ENCODE measurements at regions not wholly inside any gene's neighbourhood (a gene's known extent, or its start where the extent isn't known, plus 50 kb on each side); places are given as distances from the start of the nearest gene placed in this dataset.
A peak's percentile ranks its signal among the peaks of the same experiment; 100 is the strongest.

DNA sequence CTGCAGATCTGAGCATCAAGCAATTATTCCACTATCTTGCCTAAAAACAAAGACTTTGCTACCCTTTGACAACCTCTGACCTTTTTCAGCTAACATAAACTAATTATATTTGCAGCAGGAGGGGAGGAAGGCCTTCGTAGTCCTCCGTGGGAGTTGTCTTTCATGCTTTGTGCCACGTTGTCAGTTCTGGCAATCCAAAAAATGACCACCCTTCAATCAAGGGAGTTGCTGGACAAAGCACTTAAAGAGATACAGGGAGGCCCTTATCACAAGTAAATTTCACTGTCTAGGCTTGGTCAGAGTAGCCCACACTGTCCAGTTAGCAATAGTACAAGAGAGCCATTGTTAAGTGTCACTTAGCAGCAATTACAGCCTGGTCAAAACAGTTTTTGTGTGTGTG lies 578.9 kb downstream of the HAO1 start:
- DNase-seq, result no peak

DNA sequence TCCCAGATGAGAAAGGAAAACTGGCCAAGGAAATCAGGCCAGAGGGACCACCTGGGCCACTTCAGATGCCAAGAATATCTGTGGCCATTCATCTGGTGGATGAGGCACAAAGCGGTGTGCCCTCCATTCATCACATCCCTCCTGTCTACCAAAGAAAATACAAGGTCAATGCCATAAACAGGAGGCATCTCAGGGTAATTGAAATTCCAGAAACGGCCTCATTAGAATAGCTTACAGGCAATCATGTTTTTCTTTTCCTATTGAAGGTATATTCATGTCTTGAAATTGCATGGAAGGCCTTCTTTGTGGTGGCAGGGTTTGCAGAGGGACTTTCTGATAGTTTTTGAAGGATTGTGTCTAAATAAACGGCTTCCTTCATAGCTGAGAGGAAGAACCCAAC lies 578.3 kb downstream of the HAO1 start:
- no peak for DNase-seq

DNA sequence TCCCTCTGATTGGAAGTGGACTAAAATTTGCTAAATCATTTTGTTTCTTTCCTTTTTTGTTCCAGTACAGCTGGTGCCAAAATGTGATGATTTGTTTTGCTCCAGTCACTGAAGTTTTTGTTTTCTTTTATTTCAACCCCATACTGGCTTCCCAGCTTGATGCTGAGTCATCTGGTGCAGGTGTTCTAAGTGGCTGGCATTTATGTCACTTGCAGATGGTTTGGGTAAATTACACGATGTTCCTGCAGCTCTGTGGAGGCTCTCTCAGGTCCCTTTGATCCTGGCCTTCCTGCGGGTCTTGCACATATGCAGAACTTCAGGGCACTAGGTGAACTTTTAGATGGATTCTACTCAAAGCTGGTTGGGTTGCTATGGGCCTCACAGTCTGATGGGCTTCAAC lies 577.7 kb downstream of the HAO1 start:
- peak; percentile 80 for DNase-seq

DNA sequence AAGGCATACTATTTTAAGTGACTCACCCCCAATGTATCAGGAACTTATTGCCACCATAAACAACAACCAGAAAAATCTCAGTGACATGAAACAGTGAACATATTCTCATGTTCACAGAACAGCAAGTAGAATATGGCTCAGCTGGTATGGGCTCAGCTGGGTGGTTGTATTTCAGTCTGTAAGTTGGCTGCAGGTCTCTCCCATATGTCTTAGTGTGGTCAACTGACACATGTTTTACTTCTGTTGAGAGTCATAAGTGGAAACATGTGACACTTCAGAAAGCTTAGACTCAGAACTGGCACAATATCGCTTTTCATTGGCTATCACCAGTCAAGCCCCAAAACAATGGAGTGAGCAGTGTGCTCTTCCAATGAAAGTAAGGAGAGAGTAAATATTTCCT lies 574.1 kb downstream of the HAO1 start:
- DNase-seq, result no peak

DNA sequence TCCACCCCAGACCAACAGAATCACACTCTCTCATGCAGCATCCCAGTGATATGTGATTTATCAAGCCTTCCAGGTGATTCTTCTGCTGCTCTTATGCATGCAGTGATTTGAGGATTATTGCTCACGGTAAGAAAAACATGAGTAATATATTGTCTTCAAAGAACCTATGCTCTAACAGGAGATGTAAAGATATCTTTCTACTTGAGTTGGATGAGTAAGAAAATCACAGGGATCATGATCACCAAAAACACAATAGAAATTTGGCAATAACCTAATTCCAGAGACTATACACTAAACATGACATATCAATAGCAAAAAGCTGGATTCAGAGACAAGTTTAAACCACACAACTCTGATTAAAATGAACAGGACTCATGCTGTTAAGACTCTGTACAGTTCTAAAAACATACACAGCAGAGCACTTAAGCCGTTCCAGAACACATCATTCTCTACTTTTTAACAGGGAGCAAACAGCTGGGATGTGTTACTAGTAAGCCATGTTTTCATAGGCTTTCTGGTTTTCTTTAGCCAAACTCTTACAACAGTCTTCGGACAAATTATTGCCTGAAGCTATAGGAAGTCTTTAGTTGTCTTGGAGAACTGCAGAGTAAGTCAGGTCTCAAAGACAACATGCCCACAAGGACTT lies 568.6 kb downstream of the HAO1 start:
- no peak for DNase-seq

DNA sequence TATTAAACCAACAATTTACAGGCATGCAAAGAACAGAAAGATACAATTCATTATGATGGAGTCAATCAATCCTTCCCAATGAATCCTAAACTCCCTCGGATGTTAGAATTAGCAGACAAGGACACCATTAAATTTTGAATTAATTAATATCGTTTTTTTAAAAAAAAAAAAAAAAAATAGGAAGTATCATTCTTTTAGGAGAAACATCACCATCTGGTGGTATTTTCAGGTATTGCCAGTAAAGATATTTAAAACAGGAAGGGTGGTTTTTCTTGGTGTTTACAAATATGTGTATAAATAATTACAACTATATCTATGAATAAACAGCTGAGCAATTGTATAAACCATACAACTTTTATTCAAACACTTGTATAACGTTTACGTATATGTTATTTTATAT lies 564.4 kb downstream of the HAO1 start:
- DNase-seq, result peak; percentile 69

DNA sequence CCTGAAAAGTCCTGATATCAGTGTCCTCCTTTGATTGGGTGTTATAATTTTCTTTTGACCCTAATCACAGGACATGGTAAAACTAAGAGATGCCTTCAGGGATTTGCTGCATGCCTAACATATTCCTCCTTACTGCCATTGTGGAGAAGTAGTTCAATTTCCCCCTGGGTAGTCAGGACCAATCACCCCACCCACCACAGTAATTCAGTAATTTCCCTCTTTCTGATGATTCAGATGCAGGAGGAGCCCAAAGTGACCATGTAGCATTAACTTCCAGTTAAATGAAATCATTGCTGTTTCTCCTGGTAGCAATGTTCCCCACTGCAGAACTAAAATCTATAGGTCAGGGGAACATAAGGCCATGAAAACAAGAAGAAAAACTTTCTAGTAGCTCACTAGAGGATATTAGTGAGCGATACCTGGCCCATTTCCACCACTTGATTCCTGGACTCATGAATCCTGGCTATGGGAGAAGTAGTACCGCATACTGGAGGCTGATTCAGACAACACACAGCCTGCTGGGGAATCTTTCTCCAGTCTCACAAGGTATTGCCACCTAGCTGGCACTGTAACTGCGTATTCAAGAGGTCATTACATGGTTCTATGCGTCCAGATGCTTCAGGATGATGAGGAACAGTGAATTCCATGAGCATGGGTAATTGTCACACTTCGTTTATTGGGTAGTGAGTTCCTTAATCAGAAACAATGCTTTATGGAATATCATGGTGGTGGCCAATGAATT lies 561.2 kb downstream of the HAO1 start:
- no peak for DNase-seq

DNA sequence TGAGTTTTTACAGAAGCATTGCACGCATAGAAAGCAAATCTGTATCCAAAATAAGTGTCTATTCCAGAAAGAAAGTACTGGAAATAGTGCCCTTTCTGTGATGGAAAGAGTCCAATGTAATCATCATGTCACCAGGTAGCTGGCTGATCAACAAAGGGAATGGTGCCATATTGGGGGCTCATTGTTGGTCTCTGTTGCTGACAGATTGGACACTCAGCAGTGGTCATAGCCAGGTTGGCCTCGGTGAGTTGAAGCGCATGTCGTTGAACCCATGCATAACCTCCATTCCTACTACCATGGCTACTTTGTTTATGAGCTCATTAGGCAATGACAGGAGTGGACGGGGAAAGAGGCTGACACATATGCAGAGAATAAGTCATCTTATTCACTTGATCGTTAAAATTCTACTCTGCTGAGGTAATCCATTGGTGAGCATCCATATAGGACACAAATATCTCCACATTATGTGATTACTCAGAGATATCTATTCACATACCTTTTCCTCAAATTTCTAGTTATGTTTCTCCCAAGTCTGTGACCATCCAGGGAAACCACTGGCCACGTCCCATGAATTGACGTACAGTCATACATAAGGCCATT lies 560.5 kb downstream of the HAO1 start:
- DNase-seq, result no peak

DNA sequence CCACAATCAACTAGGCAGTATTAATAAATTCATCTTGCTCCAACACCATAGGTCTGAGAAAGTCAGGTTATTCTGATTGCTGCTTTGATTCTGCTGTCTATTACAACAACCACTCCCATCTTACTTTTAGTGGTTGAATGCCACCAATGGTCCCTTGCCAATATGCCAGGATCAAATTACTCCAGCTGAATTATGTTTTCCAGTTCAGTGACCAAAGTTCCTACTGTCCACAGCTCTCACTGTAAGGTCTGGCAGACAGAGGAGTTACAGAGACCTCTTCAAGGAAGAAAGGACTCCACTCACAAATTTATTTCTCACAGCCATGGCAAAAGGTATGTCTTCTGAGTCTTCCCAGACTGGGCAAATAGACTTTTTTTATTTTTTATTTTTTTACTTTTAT lies 557.0 kb downstream of the HAO1 start:
- peak; percentile 38 for DNase-seq

DNA sequence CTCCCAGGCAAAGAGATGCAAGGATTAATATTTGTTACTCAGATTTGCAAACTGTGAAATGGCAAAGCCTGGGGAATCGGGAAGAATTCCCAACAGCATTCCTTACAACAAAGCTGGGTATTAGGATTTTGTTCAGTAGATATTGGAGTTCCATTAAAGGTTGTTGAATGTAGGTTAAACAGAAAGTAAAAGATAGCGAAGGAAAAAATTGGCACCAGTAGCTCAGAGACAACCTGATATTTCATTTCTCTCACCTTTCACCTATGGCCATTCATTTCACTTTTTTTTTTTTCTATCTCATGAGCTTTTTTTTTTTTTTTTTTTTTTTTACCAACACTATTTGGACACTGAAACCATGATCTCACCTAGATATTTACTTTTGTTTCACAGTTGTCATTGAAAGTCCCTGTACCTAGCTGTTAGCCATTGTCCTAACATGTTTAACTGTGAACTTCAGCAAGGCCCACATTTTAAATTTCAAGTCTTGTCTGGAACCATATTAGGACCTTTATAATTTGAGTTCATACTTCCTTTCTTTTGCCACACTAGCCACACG lies 552.5 kb downstream of the HAO1 start:
- DNase-seq, result peak; percentile 79

DNA sequence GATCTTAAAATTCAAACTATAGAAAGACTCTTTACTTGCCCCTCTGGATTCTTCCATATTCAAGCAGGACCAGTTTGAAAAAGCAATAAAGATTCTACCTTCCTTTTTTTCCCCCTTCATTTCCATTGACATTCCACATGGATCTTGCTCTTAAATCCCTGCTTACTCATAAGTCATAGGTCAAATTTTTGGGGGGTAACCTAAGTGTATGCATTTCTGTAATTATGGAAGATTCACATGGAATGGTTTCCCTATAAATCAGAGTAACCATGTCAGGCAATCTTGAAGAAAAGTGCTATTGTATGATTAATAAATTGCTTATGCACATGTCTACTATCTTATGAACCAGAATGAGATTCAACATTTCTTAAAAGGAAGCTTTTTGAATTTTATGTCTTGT lies 551.0 kb downstream of the HAO1 start:
- no peak for DNase-seq

DNA sequence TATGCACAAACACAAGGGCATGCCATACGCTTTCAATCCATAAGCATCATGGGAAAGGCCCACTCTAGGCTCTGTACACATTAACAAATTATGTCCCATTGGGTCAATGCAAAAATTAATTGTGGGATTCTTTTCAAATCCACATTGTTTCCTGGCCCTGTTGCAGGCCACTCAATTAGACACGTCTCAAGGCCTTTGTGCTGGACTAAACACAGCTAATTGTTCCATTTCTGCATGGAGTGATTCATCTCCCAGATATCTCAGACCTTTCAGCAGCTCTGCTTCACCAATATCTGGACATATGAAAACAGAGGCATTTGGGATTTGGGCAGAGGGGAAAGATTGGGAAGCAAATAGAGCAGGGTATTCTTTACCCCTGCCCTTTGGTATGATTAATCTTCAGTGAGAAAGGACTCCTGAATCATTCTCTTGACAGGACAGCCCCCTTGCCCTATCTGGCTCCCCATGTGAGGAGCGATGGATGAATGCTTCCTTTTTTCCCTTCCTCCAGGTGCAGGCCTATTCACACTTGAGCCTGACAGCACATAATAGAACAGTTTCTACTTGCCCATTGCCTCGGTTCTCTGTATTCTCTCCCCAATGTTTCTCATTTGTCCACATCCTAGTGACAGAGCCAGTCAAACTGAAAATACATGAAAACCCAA lies 547.6 kb downstream of the HAO1 start:
- no peak for DNase-seq

DNA sequence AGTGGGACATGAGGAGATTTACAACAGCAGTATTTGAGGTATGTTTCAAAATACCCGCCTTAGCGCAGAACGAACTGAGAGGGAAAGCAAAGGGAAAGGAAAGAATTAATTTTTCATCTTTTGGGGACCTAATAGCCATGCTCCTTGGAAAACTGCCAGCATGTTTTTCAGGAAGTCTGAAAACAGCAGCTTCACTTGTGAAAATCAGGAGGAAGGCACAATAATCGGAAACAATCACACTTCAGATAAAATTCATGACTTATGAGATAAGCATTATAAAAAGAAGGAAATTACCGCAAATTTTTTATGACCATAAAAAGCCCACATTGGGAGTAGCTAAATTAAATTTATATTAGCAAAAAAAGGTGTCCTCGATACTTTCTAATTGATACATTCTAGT lies 541.1 kb downstream of the HAO1 start:
- no peak for DNase-seq

DNA sequence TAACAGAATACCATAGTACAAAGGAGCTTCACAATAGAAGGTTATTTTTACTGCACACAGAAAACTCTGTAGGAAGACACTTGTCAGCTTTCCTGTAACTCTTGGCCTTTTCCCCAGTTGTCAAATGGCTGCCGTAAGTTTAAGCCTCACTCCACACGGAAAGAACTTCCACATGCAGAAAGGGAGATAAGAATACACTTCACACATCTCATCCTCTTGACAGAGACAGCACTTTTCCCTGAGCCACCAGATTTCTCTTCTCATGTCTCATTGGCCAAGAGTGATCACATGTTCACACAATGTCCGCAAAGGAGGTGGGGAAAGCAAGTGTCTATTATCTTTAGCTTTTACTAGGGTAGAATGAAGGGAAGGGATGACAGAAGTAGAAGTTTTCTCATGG lies 540.7 kb downstream of the HAO1 start:
- no peak for DNase-seq

DNA sequence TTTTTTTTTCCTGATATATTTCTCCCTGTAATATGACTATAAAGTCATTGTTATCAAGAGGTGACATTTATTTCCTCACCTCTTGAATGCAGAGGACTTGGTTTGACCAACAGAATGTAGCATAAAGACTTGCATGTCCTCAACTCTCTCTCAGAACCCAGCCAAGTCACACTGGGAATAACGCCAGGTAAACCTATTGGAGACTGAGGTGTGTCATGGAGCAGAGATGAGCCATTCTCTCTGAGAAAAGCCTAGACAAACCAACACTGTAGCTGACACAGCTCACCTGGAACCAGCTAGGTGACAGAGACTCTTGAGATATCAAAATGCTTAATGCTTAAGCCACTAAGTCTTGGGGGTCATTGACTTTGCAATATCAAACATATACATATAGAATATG lies 533.6 kb downstream of the HAO1 start:
- no peak for DNase-seq

DNA sequence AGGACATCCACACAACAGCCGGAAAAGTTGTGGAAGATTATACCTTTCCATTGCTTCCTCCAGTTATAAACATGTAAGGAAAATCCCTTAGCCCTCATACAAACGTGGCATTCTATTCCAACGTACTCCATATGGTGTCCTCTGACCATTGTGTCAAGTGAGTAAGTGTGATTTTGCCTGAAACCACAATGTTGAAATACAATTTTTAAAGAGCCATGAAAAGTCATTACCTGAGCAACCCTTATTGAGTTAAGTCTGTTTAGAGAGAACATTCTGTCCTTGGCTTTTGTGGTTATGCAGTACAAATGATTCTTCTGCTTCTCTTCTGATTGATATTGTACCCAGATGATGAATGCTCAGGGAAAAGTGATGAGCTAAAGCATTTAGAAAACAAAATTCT lies 530.1 kb downstream of the HAO1 start:
- no peak for DNase-seq

DNA sequence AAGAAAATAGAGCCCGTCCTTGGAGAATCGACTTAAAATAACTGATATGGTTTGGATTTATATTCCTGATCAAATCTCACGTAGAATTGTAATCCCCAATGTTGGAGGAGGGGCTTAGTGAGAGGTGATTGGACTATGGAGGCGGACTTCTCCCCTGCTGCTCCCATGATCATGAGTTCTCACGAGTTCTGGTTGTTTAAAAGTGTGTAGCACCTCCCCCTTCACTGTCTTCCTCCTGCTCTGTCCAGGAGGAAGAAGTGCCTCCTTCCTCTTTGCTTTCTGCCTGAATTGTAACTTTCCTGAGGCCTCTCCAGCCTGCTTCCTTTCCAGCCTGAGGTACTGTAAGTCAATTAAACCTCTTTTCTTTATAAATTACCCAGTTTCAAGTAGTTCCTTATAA lies 529.2 kb downstream of the HAO1 start:
- DNase-seq, result no peak

DNA sequence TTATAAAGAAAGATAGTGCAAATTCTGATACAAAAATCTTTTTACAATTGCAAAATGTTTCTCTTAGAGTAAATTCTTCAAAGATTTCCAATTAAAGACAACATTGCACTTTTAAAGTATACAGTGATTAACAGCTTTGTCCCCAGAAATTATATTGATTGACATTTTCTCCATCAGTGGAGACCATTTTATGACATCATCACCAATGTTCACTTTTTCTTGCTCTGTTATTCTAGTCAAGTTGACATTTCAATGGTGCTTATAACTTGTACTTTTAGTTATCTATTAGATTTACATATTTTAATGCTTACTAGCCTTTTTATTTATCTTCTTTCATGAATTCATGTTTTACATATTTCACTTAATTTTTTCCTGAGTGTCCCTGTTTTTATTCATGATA lies 524.8 kb downstream of the HAO1 start:
- no peak for DNase-seq

DNA sequence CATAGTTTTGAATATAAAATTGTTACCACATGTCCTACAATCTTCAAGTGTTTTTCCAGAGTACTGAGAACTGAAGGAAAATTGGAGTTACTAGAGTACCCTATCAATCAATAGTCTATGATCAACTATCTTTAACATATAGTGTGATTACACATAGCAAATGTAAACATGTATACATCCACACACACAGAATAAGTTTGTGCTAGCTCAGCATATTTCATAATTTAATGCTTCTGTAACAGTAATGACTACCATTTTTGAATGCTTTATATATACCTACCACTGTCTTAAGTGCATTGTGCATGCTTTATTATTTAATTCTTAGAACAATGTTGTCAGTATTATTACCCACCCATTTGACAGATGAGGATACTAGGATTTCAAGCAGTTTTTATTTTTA lies 523.9 kb downstream of the HAO1 start:
- no peak for DNase-seq

DNA sequence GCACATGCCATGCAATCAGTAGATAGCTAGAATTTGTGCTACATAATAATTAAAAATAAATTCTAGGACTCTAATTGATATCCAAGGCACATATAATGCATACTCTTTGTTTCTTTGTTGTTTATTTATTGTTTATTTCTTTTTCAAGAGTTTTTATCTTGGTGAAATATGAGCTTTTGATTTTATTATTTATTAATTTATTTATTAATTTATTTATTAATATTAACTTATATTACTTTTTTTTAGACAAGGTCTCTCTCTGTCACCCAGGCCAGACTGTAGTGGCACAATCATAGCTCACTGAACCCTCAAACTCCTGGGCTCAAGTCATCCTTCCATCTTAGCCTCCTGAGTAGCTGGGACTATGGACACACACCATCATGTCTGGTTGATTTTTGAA lies 519.9 kb downstream of the HAO1 start:
- no peak for DNase-seq

DNA sequence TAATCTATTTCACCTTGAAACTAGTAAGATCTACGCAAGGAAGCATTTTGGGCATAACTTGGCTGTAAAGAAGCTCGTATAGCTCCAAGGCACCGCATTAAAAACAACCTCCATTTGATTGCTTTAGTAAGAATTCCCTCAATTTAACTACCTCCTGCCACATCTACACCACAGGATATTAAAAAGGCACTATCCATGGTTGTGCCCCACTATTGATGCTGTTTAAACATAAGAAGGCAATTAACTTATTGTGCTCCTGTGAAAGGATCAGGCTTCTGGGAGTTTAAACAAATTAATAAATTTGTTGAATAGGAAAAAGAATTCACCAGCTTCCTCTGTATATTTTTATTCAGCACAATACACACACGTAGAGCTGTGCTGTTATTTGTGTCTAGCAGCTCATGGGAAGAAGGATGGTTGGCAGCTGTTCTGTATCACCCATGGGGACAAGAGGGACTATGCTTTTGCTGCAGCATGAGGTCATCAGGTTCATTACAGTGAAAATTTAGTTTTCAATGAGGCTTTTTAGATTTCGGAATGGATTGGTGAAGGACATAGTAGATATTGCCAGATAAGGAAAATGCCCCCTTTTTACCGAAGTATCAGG lies 513.3 kb downstream of the HAO1 start:
- DNase-seq, result no peak

DNA sequence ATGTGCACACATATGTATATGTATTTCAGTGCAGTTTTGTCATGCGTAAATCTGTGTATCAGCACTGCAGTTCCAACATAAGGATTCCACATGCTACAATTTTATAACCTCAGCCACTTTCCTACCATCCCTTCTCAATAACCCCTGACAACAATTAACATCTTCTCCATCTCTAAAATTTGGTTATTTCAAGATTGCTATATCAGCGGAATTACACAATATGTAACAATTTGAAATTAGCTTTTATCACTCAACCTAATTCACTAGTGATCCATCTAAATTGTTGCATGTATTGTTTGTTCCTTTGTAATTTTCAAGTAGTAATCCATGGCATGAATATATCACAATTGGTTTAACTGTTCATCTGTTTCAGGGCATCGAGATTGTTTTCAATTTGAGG lies 511.3 kb downstream of the HAO1 start:
- DNase-seq, result no peak

DNA sequence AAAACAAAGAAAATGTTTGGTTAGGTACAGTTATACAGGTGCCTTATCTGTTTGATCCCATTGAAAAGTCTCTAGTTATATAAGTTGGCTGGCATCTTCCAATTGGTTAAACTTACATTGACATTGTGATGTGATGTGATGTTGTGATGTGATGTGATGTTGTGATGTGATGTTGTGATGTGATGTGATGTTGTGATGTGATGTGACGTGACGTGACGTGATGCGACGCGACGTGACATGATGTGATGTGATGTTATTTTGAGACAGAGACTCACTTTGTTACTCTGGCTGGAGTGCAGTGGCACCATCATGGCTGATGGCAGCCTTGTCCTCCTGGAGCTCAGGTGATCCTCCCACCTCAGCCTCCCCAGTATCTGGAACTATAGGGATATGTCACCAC lies 507.6 kb downstream of the HAO1 start:
- DNase-seq, result no peak
